NCI-H1436 (cell line): ENCODE measurements at regions not wholly inside any gene's neighbourhood (a gene's known extent, or its start where the extent isn't known, plus 50 kb on each side); places are given as distances from the start of the nearest gene placed in this dataset.
"Not testable (repeated sequence)": the region's sequence is repeated elsewhere in the genome, so short reads cannot be mapped to it uniquely, and the experiment has no call there.

Experiments used
- DNase-seq: peaks from one replicate; lab custom pipeline; 2025; lab: John Stamatoyannopoulos, UW

GRCh38 chr2:63696496-63696895 lies 107.7 kb downstream of the MDH1 start:
- DNase-seq, result no peak

- DNase-seq, result no peak
Measured at GRCh38 chr2:63697160-63697559, 108.4 kb downstream of the MDH1 start.

GRCh38 chr2:63698786-63699548 lies 110.2 kb downstream of the MDH1 start:
- no peak for DNase-seq

- DNase-seq, result no peak
Measured at GRCh38 chr2:63699549-63699839, 110.7 kb downstream of the MDH1 start.

GRCh38 chr2:63700271-63700670 lies 111.5 kb downstream of the MDH1 start:
- no peak for DNase-seq

GRCh38 chr2:63701406-63701805 lies 112.6 kb downstream of the MDH1 start:
- no peak for DNase-seq

GRCh38 chr2:63706084-63706483 lies 117.3 kb downstream of the MDH1 start:
- DNase-seq, result not testable (repeated sequence)

- DNase-seq, result no peak
Measured at GRCh38 chr2:63710732-63711131, 122.0 kb downstream of the MDH1 start.

- DNase-seq, result no peak
Measured at GRCh38 chr2:63712748-63713147, 124.0 kb downstream of the MDH1 start.

GRCh38 chr2:63716146-63716545 lies 125.5 kb upstream of the UGP2 start:
- no peak for DNase-seq

GRCh38 chr2:63719052-63719451 lies 122.6 kb upstream of the UGP2 start:
- no peak for DNase-seq

GRCh38 chr2:63721082-63721424 lies 120.6 kb upstream of the UGP2 start:
- DNase-seq, result no peak

GRCh38 chr2:63722284-63722683 lies 119.4 kb upstream of the UGP2 start:
- DNase-seq, result not testable (repeated sequence)

- no peak for DNase-seq
Measured at GRCh38 chr2:63723709-63724108, 118.0 kb upstream of the UGP2 start.

- not testable (repeated sequence) for DNase-seq
Measured at GRCh38 chr2:63725212-63725611, 116.5 kb upstream of the UGP2 start.

- no peak for DNase-seq
Measured at GRCh38 chr2:63729362-63729761, 112.3 kb upstream of the UGP2 start.

GRCh38 chr2:63729831-63730230 lies 111.9 kb upstream of the UGP2 start:
- no peak for DNase-seq

- no peak for DNase-seq
Measured at GRCh38 chr2:63734510-63734909, 107.2 kb upstream of the UGP2 start.

GRCh38 chr2:63735263-63735662 lies 106.4 kb upstream of the UGP2 start:
- DNase-seq, result no peak

- DNase-seq, result no peak
Measured at GRCh38 chr2:63735931-63736330, 105.8 kb upstream of the UGP2 start.

- DNase-seq, result no peak
Measured at GRCh38 chr2:63736354-63736753, 105.3 kb upstream of the UGP2 start.

- DNase-seq, result no peak
Measured at GRCh38 chr2:63737081-63737751, 104.5 kb upstream of the UGP2 start.

- no peak for DNase-seq
Measured at GRCh38 chr2:63738019-63738418, 103.7 kb upstream of the UGP2 start.

GRCh38 chr2:63739180-63739579 lies 102.5 kb upstream of the UGP2 start:
- not testable (repeated sequence) for DNase-seq
